ENCODE measurements at regions not wholly inside any gene's neighbourhood (a gene's known extent, or its start where the extent isn't known, plus 50 kb on each side); places are given as distances from the start of the nearest gene placed in this dataset.

DNA sequence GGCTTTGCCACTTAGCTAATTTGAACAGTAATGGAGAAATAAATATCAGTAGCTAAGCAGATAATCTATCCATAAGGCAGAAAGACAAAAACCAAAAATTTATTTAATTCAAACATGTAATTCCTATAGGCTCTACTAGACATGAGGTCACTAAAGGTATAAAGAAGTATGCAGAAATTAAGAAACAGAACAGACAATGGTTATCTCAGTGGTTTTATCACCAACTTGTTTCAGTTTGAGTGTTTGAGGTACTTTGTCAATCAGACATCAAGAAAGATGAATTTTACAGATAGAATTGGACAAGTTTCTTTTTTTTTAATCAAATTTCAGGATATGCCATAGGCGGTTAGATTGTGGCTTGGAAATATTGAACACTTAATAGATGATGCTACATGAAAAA, 67.4 kb upstream of the ZEB2 start:
- no peaks in the 10 kb centered on the region for H3K36me3 ChIP-seq
- H3K9me3 ChIP-seq = no peaks in the 10 kb centered on the region
- H3K4me1 ChIP-seq = no peaks in the 10 kb centered on the region
- no peak for DNase-seq
- WGBS, 2 donors = 97% methylated on average over 1 of the region's 1 CpG
- no peaks in the 10 kb centered on the region for H3K27me3 ChIP-seq
- H3K4me3 ChIP-seq (replicated peaks in 1 of 3) = no peak overlapping the region
- TF ChIP-seq POLR2A (IDR thresholded peaks at IDR 0.05) = no peak
- TF ChIP-seq, protein P1, sequence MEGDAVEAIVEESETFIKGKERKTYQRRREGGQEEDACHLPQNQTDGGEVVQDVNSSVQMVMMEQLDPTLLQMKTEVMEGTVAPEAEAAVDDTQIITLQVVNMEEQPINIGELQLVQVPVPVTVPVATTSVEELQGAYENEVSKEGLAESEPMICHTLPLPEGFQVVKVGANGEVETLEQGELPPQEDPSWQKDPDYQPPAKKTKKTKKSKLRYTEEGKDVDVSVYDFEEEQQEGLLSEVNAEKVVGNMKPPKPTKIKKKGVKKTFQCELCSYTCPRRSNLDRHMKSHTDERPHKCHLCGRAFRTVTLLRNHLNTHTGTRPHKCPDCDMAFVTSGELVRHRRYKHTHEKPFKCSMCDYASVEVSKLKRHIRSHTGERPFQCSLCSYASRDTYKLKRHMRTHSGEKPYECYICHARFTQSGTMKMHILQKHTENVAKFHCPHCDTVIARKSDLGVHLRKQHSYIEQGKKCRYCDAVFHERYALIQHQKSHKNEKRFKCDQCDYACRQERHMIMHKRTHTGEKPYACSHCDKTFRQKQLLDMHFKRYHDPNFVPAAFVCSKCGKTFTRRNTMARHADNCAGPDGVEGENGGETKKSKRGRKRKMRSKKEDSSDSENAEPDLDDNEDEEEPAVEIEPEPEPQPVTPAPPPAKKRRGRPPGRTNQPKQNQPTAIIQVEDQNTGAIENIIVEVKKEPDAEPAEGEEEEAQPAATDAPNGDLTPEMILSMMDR (IDR thresholded peaks at IDR 0.05) = no peak
- intact Hi-C loops (cut with DNase I) = no loop called here
- no peak overlapping the region for H3K27ac ChIP-seq

DNA sequence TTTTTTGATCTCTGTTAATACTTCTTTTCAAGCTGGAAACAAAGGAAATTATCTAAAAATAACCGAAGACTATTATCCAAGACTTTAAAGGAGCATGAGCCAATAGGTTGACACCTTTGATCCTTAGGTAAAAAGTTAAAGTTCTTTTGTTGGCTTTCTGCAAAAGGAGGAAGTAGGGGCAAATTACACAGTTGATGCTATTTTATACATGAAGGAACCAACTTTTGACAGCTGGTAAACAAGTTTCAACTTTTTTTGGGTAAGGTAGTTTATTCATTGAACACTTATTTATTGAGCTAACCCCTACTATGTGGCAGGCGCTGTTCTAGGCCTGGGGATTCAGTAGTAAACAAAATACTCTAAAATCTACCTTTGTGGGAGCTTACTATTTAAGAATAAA, 66.6 kb upstream of the ZEB2 start:
- TF ChIP-seq, protein P1 (IDR thresholded peaks at IDR 0.05) = no peak
- no peak for TF ChIP-seq POLR2A (IDR thresholded peaks at IDR 0.05)
- Histone ChIP-seq H3K9me3 (no peaks in the 10 kb centered on the region), H3K27ac (no peak overlapping the region), H3K4me1 (no peaks in the 10 kb centered on the region), H3K4me3 (replicated peaks in 1 of 3) (no peak overlapping the region), H3K36me3 (no peaks in the 10 kb centered on the region), H3K27me3 (no peaks in the 10 kb centered on the region)
- DNase-seq = no peak
- intact Hi-C loops (cut with DNase I) = no loop called here
- WGBS, 2 donors = 90 to 91% methylated on average over 2 of the region's 2 CpGs

DNA sequence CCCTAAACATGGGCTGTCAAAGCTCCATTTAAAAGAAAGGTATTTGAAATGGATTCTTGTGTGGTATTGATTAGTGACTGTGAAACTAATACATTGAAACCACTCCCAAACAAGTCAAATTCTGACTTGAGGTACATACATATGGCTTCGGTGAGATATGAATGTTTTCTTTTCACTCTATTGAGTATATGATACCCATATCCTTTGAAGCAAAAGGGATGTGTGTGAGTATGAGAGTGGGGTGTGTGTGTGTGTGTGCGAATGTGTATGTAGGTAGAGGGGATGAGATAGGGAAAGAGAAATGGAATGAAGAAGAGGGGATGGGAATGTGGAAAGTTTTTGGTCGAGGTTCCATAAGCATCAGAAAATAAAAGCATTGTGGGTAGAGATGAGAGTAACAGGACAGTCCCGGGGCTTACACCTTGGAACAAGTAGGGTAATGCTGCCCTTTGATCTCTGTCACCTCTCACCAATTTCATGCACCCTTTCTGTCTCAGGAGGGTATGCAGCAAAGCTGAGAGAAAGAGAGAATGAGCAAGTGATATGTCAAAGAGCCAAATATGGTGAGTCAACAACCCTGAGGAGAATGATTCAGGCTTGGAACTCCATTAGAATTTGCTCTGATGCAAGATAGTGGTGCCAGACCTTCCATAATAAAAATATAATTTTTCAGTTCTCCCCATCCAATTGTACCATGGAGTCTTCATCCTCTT, 64.0 kb upstream of the ZEB2 start:
- H3K4me1 ChIP-seq = no peaks in the 10 kb centered on the region
- DNase-seq = no peak
- TF ChIP-seq POLR2A (IDR thresholded peaks at IDR 0.05) = no peak
- TF ChIP-seq, protein P1 (IDR thresholded peaks at IDR 0.05) = no peak
- no peak overlapping the region for H3K4me3 ChIP-seq (replicated peaks in 1 of 3)
- WGBS, 2 donors = 88 to 89% methylated on average over 4 of the region's 4 CpGs
- intact Hi-C loops (cut with DNase I) = no loop called here
- no peaks in the 10 kb centered on the region for H3K9me3 ChIP-seq
- H3K27me3 ChIP-seq = no peaks in the 10 kb centered on the region
- H3K27ac ChIP-seq = no peak overlapping the region
- no peaks in the 10 kb centered on the region for H3K36me3 ChIP-seq

DNA sequence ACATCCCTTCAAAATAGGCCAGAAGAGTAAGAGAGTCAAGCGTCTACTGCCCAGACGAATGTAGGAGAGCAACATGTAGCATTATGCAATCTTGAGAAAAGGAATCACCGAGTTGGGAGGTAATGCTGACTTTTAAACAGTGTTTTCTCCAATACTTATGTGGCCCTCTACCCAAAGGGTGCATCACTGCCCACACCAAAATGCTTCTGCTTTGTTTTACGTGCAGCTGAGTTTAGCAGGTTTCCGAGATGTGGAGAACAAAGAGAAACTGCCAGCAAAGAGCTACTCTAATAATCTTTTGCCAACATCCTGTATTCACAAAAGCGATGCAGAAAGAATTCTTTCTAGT, 63.4 kb upstream of the ZEB2 start:
- H3K27ac ChIP-seq = no peak overlapping the region
- intact Hi-C loops (cut with DNase I) = no loop called here
- no peak for DNase-seq
- TF ChIP-seq, protein P1 (IDR thresholded peaks at IDR 0.05) = no peak
- TF ChIP-seq POLR2A (IDR thresholded peaks at IDR 0.05) = no peak
- H3K27me3 ChIP-seq = no peaks in the 10 kb centered on the region
- WGBS, 2 donors = 72 to 80% methylated on average over 6 of the region's 6 CpGs
- no peak overlapping the region for H3K4me3 ChIP-seq (replicated peaks in 1 of 3)
- H3K9me3 ChIP-seq = no peaks in the 10 kb centered on the region
- H3K36me3 ChIP-seq = no peaks in the 10 kb centered on the region
- no peaks in the 10 kb centered on the region for H3K4me1 ChIP-seq

DNA sequence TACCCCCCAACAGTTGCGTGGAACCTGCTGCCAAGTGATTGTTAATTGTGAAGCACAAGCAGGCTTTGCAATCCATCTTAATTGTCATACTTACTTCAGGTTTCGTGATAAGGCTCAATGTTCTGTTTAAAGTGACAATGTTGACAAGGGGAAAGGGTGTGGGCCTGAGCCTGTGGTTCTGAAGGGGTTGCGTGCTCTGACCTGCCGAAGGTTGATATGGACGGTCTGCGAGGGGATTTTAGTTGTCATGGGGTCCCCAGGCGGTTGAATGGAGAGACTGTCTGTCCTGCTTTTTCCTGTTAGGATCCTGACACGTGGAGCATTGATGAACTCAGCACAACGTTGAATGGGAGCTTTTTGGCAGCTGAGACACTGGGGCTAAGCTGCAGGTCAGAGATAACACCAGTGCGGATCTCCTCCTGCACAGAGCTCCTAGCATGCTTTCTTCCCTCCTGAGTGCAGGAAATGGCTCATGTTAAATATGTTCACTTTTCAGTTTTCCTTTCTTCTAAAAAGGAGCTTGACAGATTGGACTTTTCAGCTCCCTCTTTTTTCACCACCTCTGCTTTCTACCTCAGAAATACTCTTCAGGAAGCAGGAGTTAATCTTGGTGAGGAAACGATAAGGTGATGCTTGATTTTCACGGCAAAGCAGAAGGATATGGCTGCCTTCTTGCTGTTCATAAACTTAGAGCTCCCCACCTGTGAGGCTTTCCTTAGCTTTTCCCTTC, 62.9 kb upstream of the ZEB2 start:
- Histone ChIP-seq H3K4me1 (no peaks in the 10 kb centered on the region), H3K27ac (no peak overlapping the region), H3K4me3 (replicated peaks in 1 of 3) (no peak overlapping the region), H3K9me3 (no peaks in the 10 kb centered on the region), H3K27me3 (no peaks in the 10 kb centered on the region), H3K36me3 (no peaks in the 10 kb centered on the region)
- no peak for DNase-seq
- intact Hi-C loops (cut with DNase I) = no loop called here
- TF ChIP-seq POLR2A (IDR thresholded peaks at IDR 0.05) = no peak
- TF ChIP-seq, protein P1 (IDR thresholded peaks at IDR 0.05) = no peak
- WGBS, 2 donors = 68 to 75% methylated on average over 12 of the region's 12 CpGs
